HFFc6 (cell line): ENCODE measurements at regions not wholly inside any gene's neighbourhood (a gene's known extent, or its start where the extent isn't known, plus 50 kb on each side); places are given as distances from the start of the nearest gene placed in this dataset.

ENCODE experiments used
- DNase-seq: peaks from one replicate; pipeline ENCODE4 v3.0.0-alpha.2; 2018
- H3K27ac Mint-ChIP-seq: 2 replicates; pipeline ENCODE4 v1.8.0; 2020; ENCODE audit warnings: mild to moderate bottlenecking, mixed read lengths
- H3K27me3 Mint-ChIP-seq: 2 replicates; pipeline ENCODE4 v1.8.0; 2021; ENCODE audit warnings: mild to moderate bottlenecking, moderate library complexity, mixed read lengths; ENCODE audit not compliant: insufficient read depth
- H3K36me3 Mint-ChIP-seq: 2 replicates; pipeline ENCODE4 v1.8.0; 2021; ENCODE audit warnings: low read depth, mixed read lengths
- H3K4me1 Mint-ChIP-seq: 2 replicates; pipeline ENCODE4 v1.8.0; 2020; ENCODE audit warnings: low read depth, mixed read lengths
- H3K4me3 Mint-ChIP-seq: 2 replicates; pipeline ENCODE4 v1.8.0; 2020; ENCODE audit warnings: mild to moderate bottlenecking, moderate library complexity, mixed read lengths
- H3K9me3 Mint-ChIP-seq: 2 replicates; pipeline ENCODE4 v1.8.0; 2020; ENCODE audit warnings: mild to moderate bottlenecking, mixed read lengths
- TF ChIP-seq, protein P1 (sequence below): fragments of 200-600 bp; sonication (generic); IDR thresholded peaks from 2 replicates; pipeline ENCODE4 v1.5.0; 2021; ENCODE audit warnings: antibody characterized with exemption, mild to moderate bottlenecking

DNA sequence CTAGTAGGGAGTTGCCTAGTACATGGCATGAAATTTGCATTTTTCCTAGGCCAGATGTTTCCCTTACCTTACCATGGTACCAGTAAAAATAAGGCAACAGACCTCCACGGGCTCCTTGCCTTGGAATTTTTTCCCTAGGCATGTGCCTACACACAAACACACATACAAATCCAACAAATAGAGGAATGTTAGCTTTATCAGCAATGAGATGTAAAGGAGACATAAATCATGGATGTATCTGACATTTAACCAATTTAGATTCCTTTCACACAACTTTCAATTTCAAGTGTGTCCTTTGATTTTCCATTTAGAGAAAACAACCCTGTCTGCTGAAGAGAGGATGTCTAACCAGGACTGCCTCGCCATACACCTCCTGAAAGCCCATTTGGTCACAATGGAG lies 209.7 kb upstream of the SP4 start:
- peaks cover 32% of the 10 kb centered on the region for H3K9me3 Mint-ChIP-seq
- no peaks in the 10 kb centered on the region for H3K4me1 Mint-ChIP-seq
- TF ChIP-seq, protein P1, sequence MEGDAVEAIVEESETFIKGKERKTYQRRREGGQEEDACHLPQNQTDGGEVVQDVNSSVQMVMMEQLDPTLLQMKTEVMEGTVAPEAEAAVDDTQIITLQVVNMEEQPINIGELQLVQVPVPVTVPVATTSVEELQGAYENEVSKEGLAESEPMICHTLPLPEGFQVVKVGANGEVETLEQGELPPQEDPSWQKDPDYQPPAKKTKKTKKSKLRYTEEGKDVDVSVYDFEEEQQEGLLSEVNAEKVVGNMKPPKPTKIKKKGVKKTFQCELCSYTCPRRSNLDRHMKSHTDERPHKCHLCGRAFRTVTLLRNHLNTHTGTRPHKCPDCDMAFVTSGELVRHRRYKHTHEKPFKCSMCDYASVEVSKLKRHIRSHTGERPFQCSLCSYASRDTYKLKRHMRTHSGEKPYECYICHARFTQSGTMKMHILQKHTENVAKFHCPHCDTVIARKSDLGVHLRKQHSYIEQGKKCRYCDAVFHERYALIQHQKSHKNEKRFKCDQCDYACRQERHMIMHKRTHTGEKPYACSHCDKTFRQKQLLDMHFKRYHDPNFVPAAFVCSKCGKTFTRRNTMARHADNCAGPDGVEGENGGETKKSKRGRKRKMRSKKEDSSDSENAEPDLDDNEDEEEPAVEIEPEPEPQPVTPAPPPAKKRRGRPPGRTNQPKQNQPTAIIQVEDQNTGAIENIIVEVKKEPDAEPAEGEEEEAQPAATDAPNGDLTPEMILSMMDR = no peak
- DNase-seq = no peak
- no peak overlapping the region for H3K27ac Mint-ChIP-seq
- H3K27me3 Mint-ChIP-seq = no peaks in the 10 kb centered on the region; the same call in 1 of the 2 replicates
- no peak overlapping the region for H3K4me3 Mint-ChIP-seq
- no peaks in the 10 kb centered on the region for H3K36me3 Mint-ChIP-seq

- Mint-ChIP-seq H3K27ac (no peak overlapping the region), H3K4me3 (no peak overlapping the region), H3K36me3 (no peaks in the 10 kb centered on the region), H3K9me3 (peaks cover 43% of the 10 kb centered on the region), H3K27me3 (no peaks in the 10 kb centered on the region; the same call in 1 of the 2 replicates), H3K4me1 (no peaks in the 10 kb centered on the region)
- DNase-seq = no peak
- TF ChIP-seq, protein P1 = no peak
These were observed 206.8 kb upstream of the SP4 start for GRCh38 chr7:21221130-21221529.

DNA sequence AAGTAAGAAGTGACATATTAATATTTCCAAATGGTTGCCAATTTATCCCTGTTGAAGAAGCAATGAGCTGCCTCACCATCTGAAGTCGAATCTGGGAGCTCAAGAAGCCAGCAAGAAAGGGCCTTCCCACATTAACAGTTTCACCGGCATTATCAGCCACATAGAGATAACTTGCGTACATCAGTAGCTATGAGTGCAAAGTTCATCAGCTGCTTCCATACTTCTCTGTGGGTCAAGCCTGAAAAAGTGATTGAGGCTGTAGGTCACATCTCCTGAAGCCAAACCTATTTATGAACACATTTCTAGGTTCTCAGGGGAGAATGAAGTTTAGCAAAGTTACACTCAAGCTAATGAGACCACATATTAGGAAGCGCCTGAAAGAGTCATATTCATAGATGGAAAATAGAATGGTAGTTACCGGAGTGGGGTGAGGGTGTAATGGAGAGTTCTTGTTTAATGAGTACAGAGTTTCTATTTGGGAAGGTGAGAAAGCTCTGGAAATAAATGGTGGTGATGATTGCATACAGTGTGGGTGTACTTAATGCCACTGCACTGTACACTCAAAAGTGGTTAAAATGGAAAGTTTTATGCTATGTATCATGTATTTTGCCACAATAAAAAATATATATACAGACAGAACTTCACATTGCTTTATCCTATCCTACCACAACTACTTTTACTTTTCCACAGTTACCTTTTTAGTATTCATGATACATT lies 189.3 kb upstream of the SP4 start:
- TF ChIP-seq, protein P1 = no peak
- no peak overlapping the region for H3K27ac Mint-ChIP-seq
- no peaks in the 10 kb centered on the region for H3K4me1 Mint-ChIP-seq
- H3K9me3 Mint-ChIP-seq = peaks cover 14% of the 10 kb centered on the region
- no peaks in the 10 kb centered on the region for H3K36me3 Mint-ChIP-seq
- H3K4me3 Mint-ChIP-seq = no peak overlapping the region
- no peak for DNase-seq
- no peaks in the 10 kb centered on the region for H3K27me3 Mint-ChIP-seq

- H3K27me3 Mint-ChIP-seq = no peaks in the 10 kb centered on the region
- no peaks in the 10 kb centered on the region for H3K36me3 Mint-ChIP-seq
- H3K27ac Mint-ChIP-seq = no peak overlapping the region
- no peak for DNase-seq
- peaks cover 8% of the 10 kb centered on the region for H3K9me3 Mint-ChIP-seq
- TF ChIP-seq, protein P1 = no peak
- no peaks in the 10 kb centered on the region for H3K4me1 Mint-ChIP-seq
- no peak overlapping the region for H3K4me3 Mint-ChIP-seq
These were observed 184.6 kb upstream of the SP4 start for GRCh38 chr7:21243265-21243664.

DNA sequence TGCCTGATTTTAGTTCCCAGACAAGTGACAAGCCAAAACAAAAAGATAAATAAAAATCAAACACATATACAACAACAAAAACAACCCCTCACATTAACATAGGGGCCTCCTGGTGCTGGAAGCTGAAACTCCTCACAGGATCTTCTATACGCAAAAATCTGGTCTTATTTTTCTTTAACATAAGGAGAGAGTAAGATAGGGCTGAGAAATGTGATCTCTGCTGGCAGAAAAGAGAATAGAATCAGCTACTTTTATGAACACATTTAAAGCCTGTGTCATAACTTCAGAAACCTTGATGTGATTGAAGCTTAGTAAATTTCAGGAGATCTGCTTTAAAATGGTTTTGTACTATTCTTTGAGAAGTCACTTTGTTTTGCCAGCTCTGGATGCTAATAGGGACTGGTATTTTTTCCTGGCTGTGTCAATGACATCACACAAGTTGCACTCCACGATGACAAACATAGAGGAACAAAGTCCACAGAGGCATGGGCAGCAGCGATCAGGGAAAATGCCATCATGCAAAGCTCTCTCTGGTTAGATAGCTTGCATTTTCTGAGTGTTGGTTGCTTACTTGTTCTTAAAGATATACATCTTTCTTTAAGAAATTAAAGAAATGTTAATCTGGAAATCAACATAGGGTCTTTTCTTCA lies 176.6 kb upstream of the SP4 start:
- Mint-ChIP-seq H3K4me1 (no peaks in the 10 kb centered on the region), H3K36me3 (no peaks in the 10 kb centered on the region), H3K27me3 (peaks cover 8% of the 10 kb centered on the region; the same call in 1 of the 2 replicates), H3K9me3 (no peaks in the 10 kb centered on the region; the same call in 1 of the 2 replicates), H3K4me3 (no peak overlapping the region), H3K27ac (no peak overlapping the region)
- no peak for DNase-seq
- TF ChIP-seq, protein P1 = no peak
